HG03457 (cell line): ENCODE measurements at regions not wholly inside any gene's neighbourhood (a gene's known extent, or its start where the extent isn't known, plus 50 kb on each side); places are given as distances from the start of the nearest gene placed in this dataset.

Experiments used
- ATAC-seq: cut with Tn5 transposase; IDR thresholded peaks from one replicate; pipeline ENCODE4 v1.9.1; 2021; ENCODE audit warnings: moderate number of reproducible peaks; ENCODE audit not compliant: unreplicated experiment

DNA sequence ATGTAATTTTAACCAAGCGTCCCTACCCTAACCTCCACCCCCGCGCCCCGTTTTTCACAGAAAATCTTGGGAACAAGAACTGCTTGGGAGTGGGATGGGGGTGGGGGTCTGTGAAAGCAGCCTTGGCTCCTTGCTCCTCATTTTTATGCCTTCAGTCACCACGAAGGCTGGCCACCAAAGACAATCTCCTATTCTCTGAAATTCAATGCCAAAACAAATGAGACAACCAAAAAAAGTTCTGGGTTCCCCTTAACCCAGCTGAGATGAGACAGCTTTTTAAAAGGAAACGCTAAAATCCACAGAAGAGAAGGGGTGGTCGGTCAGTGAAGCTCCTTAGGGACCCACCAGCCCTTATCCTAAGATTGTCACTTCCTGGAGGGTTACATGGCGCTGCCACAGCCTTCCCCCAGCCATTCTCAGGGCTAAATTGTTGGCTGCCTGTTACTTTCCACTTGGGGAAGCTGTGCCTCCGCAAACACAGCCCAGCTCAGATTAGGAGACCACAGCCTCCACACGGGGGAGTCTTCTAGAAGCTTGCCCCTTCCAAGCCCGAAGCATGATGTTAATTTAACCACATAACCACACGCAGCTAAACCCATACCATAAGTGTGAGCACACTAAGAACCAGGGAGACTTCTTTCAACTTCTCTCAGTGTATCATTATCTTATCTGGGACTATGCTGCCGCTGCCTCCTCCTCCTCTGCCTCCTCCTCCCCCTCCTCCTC lies 136.3 kb downstream of the FOXD1 start:
- ATAC-seq, result no peak

DNA sequence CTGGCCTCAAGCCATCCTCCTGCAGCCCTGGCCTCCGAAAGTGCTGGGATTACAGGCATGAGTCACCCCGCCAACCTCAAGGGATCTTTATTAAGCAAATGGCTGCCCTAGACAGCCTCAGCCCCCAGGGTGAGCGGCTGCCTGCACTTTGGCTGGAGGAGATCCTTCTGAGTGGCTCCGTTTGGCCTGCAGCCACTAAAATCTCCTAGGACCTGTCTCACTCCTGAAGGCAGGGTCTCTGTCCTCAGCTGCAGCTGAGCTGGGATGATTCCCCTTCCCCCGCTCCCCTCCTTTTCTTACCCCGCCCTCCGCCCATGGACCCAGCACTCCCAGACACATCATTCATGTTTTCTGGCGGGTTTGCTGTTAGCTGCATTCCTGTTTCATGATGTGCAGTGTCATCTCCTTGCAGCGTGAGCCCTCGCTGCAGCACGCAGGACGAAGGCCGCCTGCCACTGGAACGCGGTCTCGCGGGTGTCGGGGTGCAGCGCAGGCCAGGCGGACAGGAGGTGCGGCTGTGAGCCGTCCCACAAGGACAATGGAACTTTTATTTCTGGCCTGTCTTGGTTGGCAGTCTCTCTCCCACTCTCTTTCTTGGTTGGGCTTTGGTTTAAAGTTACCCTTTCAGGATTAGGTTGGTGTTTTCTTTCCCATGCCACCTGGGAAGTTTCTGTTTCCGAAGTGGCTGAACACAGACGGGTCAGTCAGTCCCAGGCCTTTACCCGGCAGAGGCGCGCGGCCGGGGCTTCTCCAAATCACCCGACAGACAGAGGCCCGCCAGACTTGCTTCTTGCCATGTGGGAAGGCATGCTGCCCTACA lies 137.1 kb downstream of the FOXD1 start:
- ATAC-seq, result no peak

DNA sequence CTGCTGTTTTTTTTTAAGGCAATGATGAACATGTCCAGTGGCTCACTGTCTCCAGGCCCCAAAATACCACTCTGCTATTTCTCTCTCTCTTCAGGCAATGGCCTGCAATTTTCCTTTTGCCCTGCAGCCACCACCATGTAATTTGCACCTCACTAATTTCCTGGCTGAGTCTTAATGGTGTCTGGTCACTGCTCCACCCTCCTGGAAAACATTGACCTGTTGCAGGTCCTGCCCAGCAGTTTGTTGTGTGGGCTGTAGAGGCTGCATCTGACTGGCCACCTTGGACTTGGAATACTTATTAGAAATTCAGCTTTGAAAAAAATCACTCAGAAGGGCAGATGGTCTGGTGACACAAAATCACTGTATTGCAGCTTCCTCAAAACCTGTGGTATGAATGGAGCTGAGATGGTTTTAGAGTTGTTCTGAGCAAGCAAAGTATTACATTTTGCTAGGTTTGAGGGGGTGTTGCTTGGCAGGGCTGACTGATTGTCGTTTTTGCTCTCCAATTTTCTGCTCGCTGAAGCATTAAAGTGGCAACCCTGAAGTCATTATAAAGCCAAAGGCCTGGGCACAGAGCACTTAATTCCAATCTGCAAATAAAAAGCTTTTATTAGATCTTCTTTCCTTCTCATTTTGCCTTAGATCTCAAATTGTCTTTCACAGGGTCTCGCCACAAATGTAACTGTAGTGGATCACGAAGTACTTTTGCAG lies 134.8 kb downstream of the TMEM174 start:
- no peak for ATAC-seq

DNA sequence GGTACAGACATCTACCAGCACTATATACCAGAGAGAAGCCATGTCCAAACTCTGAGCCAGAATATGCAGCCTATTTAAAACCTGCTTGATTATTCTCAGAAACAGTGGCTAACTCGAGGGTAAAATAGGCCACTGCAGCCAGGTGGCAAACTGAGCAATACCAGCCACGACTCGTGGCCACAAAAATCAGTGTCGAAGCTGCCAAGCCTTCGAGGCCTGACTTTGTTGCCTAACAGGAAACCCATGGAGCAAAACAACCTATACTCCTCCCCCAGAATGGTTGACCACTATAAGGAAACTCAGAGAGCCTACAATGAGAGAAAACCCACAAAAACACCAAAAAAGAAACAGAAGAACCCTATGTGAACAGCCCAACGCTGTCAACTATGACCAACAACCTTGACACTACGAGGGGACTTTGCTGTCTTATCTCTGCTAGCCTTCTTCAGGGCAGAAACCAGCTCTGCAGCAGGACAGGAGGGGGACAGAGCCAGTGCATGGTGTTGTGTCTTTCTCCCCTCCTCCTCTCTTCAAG lies 133.8 kb downstream of the TMEM174 start:
- no peak for ATAC-seq

DNA sequence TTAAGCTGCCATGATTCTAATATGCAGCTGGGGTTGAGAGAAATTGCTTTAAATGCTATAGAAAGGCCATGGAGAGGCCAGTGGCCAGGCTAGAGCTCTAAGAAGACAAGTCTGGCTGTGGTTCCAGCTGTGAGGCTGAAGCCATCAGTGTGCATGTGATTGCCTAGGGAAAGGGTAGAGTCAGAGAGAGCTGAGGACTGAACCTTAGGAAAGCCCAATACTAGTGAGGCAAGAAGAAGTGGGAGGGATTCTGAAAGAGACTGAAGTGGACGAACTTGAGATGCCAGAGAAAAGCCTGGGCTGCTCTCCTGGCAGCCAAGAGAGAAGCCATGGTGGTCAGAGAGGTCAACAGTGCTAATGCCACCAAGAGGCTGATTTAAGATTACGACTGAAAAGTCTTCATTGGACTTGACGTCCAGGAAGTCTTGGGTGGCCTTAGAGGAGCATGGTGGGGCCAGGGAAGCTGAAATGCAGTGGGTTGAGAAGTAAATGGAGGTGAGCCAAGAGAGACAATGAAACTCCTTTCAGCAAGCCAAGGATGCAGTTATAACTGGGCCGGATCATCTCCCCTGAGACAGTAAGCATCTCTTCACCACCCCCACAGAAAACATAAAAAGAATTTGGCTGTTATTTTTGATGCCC lies 133.2 kb downstream of the TMEM174 start:
- ATAC-seq, result no peak

DNA sequence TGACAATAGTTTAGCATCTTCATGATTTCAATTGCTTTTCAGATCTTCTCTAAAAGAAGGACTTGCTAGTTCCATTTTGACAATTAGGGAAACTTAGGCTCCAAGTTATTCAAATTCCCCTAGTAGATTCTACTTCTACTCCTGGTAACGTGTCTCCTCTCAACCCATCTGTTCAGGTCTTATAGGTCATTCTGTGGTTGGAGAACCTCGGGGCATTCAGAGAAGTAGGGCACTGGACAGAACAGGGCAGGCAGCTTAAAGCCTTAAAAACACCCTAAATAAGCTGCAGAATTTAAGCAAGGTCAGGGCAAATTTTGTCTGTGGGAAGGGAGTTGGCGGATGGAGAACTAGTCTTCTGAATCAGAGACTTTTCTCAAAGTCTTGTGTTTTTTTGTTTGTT lies 132.4 kb downstream of the TMEM174 start:
- no peak for ATAC-seq

DNA sequence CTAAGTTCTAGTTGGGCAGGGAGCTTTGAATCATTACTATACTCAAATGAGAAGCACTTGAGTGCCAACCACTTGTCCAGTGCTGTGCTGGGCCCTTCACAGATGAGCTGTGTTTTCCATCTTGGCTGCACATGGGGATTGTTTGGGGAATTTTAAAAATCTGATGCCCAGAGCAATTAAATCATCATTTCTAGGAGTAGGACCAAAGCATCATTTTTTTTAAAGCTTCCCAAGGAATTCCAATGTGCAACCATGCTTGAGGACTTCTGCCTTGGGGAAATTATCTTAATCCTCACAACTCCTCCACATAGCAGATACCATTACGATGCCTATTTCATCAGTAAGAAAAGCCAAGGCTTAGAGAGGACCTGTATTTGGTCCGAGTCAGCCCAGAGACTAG lies 131.4 kb downstream of the TMEM174 start:
- no peak for ATAC-seq

DNA sequence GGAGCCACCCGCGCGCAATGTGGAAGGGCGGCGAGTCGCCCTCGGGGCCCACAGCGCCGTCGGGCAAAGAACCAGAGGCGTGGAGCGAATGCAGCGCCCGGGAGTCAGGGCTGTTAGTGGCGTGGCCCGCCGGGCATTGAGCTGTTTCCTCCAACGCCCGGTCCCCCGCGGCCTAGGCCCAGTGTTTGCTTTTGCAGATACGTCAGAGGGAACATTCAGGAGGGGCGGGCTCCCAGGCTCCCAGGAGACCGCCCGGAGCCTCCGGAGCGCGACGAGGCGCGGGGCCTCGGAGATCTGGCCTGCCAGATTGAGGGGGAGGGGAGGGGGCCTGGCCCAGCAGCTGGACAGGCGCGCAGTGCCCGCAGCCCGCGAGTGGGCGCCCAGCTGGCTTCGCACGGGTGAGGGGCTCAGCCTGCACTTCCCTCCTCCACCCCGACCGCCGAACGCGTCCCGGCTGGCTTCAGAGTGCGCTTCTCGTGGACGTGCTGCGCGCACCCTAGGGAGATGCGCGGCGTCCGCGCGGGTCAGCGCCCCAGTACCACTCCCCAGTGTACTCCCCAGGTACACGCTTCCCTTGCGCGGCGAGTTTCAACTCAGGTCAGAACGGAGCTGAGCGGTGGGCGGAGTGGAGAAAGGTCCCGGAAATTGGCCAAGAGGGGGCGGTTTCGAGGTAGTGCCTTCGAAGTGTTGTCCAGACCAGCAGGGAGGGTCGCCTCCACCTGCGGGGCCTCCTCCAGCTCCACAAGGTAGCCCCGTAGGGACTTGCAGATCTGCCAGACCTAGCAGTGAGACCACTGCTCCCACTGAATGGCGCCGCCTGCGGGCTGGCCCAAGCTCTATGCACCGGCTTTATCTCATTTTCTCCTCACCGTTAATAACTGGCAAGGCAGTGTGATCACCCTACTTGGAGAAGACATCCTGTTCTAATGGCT lies 130.4 kb downstream of the TMEM174 start:
- ATAC-seq, result no peak

DNA sequence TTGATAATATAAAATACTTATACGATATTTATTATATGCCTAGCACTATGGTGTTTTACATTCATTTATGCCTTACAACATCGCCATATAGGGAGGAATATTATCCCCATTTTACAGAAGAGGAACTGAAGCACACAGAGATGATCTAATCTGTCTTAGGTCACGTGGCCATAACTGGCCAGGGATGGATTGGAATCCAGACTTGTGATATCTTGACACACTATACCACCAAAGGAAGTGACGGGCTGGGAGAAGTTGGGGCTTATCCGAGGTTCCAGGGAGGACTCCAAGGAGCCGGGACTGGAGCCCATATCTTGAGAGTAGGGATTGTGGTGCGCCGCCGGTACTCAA lies 129.8 kb downstream of the TMEM174 start:
- no peak for ATAC-seq

DNA sequence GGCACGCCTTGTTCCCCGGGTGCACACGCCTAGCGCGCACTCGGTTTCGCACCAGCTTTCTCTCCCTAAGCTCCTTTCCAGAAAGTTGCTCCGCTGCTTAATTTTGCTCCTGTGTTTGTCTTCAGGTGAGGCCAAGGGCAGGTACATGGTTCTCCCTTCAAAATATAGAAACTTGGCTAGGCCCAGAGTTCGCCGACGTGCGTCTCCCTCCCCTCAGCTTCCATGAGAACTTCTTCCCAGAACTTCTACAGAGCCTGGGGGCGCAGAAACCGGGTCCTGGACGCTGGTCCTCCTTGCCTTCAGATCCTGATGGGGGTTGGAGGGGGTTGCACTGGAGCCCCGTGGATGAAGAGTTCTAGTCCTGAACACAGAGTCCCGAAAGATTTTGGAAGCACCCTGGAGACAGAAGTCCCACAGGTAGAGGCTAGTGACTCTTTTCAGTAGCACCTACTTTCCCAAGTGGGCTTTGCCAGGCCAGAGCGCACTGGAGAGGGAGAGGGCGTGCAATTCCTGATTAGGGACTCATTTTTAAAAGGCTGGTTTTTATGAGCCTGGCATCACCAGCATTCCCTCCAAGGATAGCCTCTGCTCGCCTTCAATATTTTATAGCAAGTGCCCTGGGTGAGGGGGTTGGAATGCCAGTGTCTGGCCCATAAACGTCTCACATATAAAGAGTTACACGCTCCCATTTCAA lies 128.4 kb downstream of the TMEM174 start:
- ATAC-seq, result no peak

DNA sequence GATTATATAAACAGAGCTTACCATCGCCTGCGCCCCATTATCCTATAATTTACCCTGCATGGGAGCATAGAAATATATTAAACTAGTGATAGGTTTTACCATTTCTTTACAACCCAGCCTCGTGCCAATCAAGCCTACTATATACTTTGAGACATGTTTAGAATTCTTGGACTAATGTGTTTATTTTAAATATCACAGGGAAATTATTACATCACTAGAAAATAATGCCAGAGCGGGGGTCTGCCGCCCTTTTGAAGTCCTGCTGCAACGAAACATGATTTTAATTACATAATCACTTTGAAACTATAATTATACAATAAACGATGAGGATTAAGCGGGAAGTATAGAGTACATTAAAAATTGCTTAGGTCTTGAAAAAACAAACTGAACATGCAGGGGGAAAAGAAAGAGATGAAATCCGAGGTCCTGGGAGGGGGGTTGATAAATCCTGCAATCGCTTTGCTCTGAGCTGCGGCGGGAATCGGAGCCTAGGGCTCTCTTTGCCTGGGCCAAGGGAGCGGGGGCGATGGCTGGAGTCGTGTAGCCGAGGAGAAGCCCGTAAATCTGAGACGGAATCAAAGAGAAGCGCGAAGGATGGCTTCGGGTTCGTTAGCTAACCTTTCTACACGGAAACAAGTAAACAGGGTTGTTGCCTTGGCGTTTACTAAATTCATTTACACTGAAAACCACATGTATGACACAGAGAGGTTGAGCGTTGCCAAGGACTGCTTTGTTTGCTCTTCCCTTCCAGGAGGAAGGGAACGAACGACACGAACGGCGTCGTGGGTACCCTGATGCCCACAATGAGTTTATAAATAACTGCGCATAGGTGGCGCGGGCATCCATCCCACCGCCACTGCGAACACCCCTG lies 127.6 kb downstream of the TMEM174 start:
- no peak for ATAC-seq

DNA sequence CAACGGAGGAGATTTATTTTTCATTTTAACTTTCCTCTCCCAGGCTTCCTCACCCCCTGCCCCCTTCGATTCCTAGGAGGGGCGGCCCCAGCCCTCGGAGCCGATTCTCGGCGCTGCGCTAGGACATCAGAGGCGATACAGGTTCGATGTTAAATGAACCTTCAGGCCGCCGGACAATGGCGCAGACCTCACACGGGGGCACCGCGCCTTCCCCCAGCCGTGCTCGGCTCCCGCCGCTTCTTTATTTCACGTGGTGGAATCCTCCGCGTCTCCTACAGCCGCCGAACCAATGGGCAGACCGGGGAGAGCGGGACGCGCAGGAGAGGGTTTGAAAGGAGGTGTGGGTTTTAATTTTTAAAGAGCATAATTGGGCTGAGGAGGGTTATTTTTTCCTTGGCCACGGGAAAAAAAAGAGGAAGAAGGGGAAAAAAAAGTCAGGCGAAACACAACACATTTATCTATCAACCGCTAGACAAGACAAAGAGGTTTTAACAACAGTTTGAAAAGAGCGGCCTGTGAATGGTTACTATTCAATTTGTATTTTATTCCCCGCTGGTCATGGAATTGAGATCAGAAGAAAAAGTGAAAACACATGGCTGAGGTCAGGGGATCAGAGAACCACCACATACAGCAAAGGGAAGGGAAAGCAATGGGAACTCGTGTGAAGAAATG lies 126.8 kb downstream of the TMEM174 start:
- no peak for ATAC-seq

DNA sequence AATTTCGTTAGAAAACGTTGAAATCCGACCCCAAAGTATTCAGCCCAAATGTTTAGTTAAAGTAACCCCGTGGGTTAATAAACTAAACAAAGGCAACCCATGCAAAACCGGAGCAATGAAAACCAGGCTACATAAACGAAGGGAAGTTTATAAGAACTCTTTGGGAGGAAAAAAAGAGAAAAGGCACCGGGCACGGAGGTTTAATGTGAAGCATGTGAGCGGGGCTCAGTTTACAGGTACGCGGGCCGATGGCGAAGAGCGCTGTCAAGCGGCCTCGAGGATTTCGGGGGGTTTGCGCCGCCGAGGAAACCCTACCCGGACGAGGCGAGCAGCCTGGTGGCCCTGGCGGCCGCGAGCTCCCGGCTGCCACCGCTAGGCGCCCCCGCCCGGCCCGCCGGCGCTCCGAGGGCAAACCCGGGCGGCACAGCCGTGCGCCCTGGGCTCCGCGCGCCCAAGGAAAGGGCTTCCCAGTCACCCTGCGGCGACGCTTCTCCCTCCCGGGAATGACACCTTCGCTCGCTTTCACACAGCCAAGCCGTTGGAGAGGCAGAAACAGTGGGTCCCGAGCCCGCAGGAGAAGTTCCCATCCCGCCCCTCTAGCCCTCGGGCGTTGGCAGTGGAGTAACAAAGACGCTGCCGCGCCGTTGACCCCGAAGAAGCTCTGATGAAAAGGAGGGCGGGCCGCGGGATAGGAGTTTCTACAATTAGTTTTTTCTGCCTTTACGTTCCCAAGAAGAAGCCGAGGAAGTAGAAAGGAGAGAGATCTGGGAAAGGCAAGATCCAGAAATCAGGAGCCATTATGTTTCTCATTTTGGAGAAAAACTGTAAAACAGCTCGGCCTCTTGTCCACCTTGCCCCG lies 126.0 kb downstream of the TMEM174 start:
- ATAC-seq, result no peak

DNA sequence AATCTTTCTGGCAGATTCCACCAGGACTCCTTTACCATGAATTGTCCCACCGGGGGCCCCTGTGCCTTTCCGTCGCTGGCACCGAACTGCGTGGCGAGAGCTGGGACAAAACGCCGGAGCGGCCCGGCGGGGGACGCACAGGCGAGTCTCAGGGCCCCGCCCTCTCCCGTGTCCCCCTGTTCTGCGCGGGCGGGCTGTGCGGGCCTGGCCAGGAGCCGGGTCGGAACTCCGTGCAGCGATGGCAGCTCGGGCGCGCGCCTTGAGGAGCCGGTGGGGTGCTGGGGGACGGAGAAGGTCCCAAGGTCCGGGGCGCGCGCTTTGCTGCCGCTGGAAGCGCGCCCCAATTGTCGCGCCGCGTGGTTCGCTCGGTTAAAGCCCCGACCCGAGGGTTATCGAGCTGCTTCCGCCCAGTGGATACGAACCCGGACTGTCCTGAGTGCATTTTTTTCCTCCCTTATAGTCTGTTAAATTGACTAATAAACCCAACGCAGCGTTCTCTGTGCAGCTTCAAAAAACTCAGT lies 125.3 kb downstream of the TMEM174 start:
- ATAC-seq, result no peak

DNA sequence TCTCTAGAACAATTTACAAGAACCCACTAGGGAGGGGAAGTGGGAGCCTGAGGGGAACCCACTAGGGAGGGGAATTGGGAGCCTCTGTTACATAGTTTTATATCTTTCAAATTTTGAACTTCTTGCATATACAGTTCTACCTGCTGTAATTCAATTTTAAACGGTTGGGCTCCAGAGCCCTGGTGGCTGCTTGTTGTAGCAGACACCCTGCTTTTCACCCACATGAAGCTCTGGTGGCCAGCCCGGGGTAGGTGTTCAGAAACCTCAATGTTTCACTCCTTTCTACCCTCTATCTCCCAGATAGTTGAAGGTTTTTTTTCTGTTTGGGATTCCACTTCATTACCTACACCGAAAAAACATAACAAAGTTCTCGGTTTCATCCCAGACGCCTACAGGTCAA lies 124.4 kb downstream of the TMEM174 start:
- no peak for ATAC-seq

DNA sequence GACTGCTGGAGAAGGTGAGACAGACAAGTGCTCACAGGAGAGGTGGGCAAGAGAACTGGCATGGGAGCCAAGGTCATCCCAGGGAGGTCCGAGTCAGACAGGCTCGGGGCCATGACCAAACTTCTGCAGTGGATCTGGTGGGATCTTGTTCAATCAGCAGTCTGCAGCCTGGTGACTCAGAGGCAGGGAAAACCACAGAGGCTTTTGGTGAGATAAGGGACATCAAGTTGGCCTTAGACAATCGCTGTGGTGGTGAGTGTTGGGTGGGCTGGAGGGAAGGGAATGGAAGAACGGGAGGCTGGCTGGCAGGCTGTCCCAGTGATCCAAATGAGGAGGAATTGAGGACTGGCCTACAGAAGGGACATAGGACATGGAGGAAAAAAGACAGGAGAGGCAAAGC lies 123.8 kb downstream of the TMEM174 start:
- ATAC-seq, result no peak

DNA sequence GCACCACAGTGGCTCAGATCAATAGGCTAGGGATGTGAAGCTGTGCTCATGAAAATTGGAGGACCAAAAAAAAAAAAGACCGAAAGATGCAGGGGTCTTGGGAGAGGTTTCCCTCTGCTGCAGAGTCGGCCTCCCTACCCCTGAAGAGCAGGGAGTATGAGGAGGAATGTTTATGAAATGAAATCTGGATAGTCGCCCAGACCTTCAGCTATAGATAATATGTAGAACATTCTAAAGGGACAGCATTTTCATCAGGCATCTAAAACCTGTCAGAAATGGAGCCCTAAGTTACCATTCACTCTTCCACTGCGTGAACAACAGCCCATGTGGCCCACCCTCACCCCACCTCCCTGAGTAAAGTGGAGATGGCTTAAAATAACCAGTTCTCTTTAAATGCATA lies 122.9 kb downstream of the TMEM174 start:
- no peak for ATAC-seq
